HG03354 (cell line): ENCODE measurements at regions not wholly inside any gene's neighbourhood (a gene's known extent, or its start where the extent isn't known, plus 50 kb on each side); places are given as distances from the start of the nearest gene placed in this dataset.
"Not testable (repeated sequence)": the region's sequence is repeated elsewhere in the genome, so short reads cannot be mapped to it uniquely, and the experiment has no call there.

Experiments
- ATAC-seq: cut with Tn5 transposase; IDR thresholded peaks from one replicate; pipeline ENCODE4 v1.9.1; 2021; ENCODE audit warnings: mild to moderate bottlenecking; ENCODE audit not compliant: unreplicated experiment, poor library complexity, severe bottlenecking

DNA sequence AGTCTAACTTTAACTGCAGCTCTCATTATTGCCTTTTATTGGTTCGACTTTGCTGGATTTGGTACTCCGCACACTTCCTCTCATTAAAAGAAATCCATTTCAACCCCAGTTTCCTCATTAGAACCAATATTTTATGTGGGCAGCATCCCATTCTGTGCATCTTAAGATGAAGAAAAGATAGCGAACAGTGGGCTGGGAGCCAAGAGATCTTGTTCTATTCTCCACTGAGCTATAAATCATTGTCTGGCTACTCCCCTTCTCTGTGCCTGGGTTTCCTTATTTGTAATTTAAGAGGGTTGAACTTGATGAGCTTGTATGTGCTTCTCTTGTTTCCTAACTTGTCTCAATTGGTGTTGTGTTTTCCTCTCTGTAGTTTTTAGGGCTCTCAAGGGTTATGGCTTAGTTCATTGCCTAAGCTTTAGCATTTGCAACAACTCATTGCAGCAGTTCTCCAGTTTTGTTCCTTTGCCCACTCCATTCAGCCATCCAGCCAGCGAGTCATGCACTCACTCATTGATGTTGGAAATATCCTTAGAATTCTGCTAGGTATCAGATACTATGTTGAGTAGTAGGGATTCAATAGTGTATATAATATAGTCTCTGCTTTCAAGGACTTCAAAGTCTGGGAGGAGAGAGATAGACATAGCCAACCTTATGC, 273.3 kb upstream of the TNC start:
- ATAC-seq = no peak

DNA sequence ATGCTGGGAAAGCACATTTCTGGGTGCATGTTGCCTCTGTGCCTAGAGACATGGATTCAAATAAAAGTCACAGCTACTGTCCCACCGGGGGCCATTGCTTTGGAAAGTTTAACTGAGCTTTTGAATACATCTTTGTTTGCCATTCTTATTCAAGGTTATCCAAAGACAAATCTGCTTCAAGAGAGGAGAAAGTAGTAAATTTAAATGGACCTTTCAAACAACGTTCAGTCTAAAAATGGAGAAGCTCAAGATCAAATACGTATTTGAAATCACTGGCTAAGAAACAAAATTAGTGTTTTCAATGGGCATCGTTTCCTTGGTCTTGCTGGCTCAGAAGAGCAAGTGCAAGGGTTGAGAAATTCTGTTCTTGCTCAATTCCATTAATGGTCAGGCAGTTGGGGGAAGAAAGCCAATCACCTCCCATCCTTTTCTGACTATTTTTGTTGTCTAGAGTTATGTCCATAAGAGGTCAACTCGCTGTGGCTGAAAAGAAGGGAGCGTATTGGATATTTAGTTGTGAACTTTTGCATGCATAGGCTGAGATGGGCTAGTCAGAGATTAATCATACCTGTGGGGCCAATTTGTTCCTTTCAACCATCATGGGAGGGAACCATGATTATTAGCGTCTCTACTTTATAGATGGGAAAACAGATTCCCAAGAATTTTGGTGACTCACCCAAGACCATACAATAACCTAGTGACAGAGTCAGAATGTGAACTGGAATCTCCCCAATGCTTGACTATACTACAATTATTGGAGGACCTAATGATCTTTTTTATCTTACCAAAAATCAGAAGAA, 276.2 kb upstream of the TNC start:
- no peak for ATAC-seq

DNA sequence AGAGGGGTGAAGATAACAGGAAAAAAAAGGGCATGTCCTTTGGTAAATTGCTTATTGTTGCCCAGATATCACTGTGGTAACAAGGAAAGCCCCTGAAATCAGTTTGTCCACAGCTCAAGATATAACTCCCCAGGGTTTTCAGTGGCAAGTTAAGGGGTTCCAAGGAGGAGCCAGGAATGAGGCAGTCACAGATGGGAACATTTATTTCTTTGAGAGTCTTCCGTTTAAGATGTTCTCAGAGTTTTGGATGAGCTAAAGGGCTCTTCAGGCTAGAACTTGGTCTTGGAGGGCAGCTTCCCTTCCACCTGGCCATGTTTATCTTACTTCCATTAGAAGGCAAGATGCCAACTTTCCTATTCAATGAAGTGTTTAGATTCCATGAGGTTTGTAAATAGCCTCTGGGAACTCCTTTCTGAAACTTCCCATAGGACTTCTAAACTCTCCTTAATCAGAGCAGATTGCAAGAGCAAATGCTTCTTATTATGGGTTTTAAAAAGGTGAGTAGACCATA, 277.6 kb upstream of the TNC start:
- no peak for ATAC-seq

DNA sequence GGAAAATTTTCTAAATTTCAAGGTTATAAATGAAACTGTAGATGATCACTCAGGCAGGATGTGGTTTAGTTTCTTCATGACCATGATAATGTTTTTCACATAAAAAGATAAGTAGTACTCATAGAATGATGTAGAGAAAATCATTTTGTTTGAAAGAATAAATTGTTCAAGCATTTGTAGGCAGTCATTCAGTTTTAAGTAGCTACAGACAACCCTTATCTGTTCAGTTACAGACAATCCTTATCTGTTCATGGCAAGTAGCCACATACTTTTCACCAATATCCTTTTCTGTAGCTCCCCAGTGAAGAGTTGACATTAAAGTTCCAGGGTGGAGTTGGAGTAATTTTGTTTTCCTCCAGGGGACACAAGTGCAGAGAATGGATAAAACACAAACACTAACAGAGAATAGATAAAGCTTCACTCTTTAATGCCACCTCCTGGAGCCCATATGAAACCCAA, 278.1 kb upstream of the TNC start:
- no peak for ATAC-seq

GRCh38 chr9:115397591-115398312, 279.8 kb upstream of the TNC start:
- ATAC-seq = no peak

GRCh38 chr9:115398313-115398650, 280.3 kb upstream of the TNC start:
- ATAC-seq = no peak

DNA sequence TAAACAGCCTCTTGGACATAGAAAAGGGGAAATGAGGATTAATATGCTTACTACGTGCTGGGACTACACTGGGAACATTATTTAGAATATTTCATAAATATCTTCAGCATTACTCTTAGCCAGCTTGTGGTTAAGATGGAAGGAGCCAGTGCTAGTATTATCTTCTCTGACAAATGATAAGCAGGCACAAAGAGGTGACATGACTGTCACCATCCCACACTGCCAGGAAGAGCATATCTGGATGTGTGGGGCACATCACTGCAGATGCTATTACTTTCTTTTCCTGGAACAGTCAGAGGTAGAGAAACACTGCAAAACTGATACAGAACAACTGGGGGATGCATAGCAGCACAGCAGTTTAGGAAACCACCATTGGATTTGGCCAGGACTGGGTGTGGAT, 281.0 kb upstream of the TNC start:
- ATAC-seq = no peak

GRCh38 chr9:115400796-115401195, 282.8 kb upstream of the TNC start:
- no peak for ATAC-seq

GRCh38 chr9:115401756-115402327, 283.9 kb upstream of the TNC start:
- ATAC-seq = no peak

DNA sequence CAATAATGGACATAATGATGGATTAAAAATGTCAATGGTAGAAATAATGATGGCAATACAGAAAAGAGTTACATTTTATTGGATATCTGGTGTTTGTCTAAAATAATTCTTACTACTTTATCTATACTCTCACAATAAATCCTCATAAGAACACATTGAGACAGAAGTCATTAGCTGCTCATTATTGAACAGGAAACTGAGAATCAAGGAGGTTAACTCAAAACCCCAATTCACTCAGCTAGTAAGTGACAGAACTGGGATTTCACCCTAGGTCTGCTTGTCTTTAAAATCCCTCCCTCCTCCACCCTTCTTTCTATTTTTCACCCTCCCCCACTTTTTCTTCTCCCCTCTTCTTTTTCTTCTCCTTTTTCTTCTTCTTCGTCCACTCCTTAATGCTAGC, 285.8 kb upstream of the TNC start:
- no peak for ATAC-seq

GRCh38 chr9:115404311-115404710, 286.4 kb upstream of the TNC start:
- no peak for ATAC-seq

- ATAC-seq = no peak
Measured at GRCh38 chr9:115411516-115411915, 293.6 kb upstream of the TNC start.

DNA sequence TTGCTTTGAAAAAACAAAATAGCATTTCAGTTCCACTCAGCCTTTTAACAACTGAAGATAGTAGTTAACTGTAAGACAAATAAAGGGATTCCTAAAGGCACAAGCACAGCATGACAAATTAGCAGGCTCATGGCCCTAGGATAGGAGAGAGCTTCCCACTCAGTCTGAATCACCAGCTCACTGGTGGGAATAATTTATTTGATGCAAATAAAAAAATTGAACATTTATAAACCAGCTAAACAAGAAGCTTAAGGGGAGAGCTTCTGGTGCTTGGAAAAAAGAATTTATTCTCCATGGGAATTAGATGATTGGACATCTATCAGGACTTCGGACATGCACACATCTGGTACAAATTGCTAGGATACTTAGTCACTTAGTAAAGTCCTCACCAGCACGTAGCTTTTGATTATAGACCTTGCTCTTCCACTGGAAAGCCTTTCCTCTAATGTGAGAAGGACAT, 294.1 kb upstream of the TNC start:
- no peak for ATAC-seq

- ATAC-seq = no peak
Measured at GRCh38 chr9:115412656-115413055, 294.7 kb upstream of the TNC start.

DNA sequence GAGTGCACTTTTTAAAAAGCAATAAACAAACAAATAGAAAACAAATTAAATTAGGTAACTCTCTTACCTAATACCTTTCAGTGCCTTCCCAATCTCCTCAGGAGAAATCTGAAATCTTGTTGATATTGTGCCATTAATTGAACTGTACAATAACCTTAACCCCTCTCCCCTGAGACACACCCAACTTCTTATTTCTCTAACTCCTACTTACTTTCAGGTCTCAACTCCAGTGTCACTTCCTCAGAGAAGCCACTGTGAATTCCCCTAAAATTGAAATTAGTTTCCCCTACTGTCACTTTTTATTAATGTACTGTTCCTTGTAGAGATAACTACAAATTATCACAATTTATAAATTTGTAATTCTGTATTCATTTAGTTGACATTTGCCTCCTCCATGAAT, 295.3 kb upstream of the TNC start:
- ATAC-seq = no peak

DNA sequence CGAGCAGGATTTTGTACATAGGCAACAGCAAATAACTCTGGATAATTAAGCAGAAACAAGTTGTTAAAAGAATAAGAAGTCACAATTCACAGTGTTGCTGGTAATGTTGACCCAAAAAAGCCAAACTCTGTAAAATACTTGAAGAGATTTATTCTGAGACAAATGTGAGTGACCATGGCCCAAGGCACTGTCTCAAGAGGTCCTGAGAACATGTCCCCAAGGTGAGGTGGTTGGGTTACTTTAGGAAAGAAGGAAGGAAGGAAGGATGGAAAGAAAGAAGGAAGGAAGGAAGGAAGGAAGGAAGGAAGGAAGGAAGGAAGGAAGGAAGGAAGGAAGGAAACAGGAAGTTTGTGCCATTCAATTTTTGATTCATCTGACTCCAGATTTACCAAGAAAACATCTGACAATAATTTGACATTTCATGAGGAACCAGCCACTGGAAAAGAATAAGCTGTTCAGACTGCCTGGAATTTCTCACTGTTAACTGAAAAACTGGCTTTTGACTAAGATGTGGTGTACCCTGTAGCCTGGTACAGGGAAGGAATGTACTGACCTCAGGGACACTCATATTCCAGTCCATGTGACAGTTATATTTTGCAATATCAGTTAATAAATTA, 295.9 kb upstream of the TNC start:
- ATAC-seq = no peak

DNA sequence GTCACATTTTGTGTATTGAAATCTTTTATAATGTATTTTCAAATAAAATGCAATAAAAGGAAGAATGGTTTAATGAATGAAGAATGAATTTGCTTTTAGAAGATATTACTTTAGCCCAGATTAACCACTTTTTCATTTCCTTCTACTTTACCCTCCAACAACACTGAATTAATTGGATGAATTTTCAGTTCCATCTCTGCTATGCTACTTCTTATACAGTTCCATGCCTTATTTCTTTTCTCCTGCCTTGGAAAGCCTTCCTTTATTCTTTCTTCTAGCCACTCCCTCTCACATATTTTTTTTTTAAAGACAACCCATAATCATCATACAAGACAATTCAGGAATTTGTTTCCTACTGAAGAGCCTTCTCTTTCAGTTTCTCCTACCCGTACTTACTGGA, 296.6 kb upstream of the TNC start:
- no peak for ATAC-seq

GRCh38 chr9:115415450-115415849, 297.5 kb upstream of the TNC start:
- ATAC-seq = peak; percentile 43

GRCh38 chr9:115416299-115416698, 298.3 kb upstream of the TNC start:
- ATAC-seq = peak; percentile 69

- ATAC-seq = not testable (repeated sequence)
Measured at GRCh38 chr9:115418181-115418580, 300.2 kb upstream of the TNC start.
